Spleen (tissue), 11 donors: ENCODE measurements at regions not wholly inside any gene's neighbourhood (a gene's known extent, or its start where the extent isn't known, plus 50 kb on each side); places are given as distances from the start of the nearest gene placed in this dataset.

ENCODE experiments used
- DNase-seq: peaks from one replicate; pipeline ENCODE4 v3.0.0-alpha.2; 2020
- H3K27ac ChIP-seq, 8 donors: fragments of 200-600 bp; sonication (generic) in 7 of 8; 1 replicate in 4 of 8; 2 replicates in 4 of 8; pipeline versions ENCODE4 v1.5.0 to v1.8.0; 2016 to 2021; ENCODE audit warnings: inconsistent platforms in 4 of 8, mild to moderate bottlenecking in 4 of 8, moderate library complexity in 1 of 8
- H3K27me3 ChIP-seq, 7 donors: fragments of 200-600 bp; sonication (generic) in 6 of 7; replicated peaks in 1 of 7; 1 replicate in 4 of 7; 2 replicates in 3 of 7; pipeline versions ENCODE4 v1.5.0 to v1.8.0; 2016 to 2021; ENCODE audit warnings: inconsistent platforms in 3 of 7, mild to moderate bottlenecking in 1 of 7
- H3K36me3 ChIP-seq, 6 donors: fragments of 200-600 bp; sonication (generic) in 5 of 6; 1 replicate in 4 of 6; 2 replicates in 2 of 6; pipeline versions ENCODE4 v1.5.0 to v1.8.0; 2016 to 2021; ENCODE audit warnings: inconsistent platforms in 2 of 6
- H3K4me1 ChIP-seq, 6 donors: fragments of 200-600 bp; sonication (generic) in 5 of 6; 1 replicate in 3 of 6; 2 replicates in 3 of 6; pipeline versions ENCODE4 v1.5.0 to v1.8.0; 2016 to 2021; ENCODE audit warnings: inconsistent platforms in 3 of 6
- H3K4me3 ChIP-seq, 8 donors: fragments of 200-600 bp; sonication (generic) in 7 of 8; 1 replicate in 4 of 8; 2 replicates in 4 of 8; pipeline versions ENCODE4 v1.5.0 to v1.8.0; 2016 to 2021; ENCODE audit warnings: inconsistent platforms in 4 of 8, mild to moderate bottlenecking in 4 of 8, moderate library complexity in 2 of 8
- H3K9me3 ChIP-seq, 8 donors: fragments of 200-600 bp; sonication (generic) in 7 of 8; 1 replicate in 4 of 8; 2 replicates in 4 of 8; pipeline versions ENCODE4 v1.5.0 to v1.8.0; 2016 to 2021; ENCODE audit warnings: inconsistent platforms in 4 of 8
- CTCF ChIP-seq, 11 experiments: fragments of 200-600 bp in 7 of 11; fragments of 450-650 bp in 4 of 11; sonication (generic) in 4 of 11; IDR thresholded peaks in 8 of 11; conservative IDR thresholded peaks in 3 of 11; 1 replicate in 7 of 11; 2 replicates in 4 of 11; pipeline versions ENCODE4 v1.4.0 to v1.8.0; 2016 to 2021; ENCODE audit warnings: antibody characterized with exemption in 11 of 11, inconsistent platforms in 4 of 11, mild to moderate bottlenecking in 1 of 11
- POLR2A ChIP-seq, 3 donors: fragments of 450-650 bp; IDR thresholded peaks; one replicate each; pipeline ENCODE4 v1.5.1; 2017; ENCODE audit warnings: antibody characterized with exemption in 3 of 3, mild to moderate bottlenecking in 1 of 3
- POLR2AphosphoS5 ChIP-seq, 3 donors: sonication (generic); formaldehyde crosslinking; IDR thresholded peaks; one replicate each; pipeline ENCODE4 v1.5.1; 2017; ENCODE audit warnings: antibody characterized with exemption in 3 of 3
- WGBS, 5 donors: extraction: QIAGEN DNeasy Blood & Tissue Kit in 3 of 5; methylation state at CpG; one replicate each; pipeline versions ENCODE4 v1.1.5 to v1.1.7; 2013 to 2018; 5-methylcytosine and 5-hydroxymethylcytosine counted together
- intact Hi-C: fragments of 100-400 bp; cut with DNase I; formaldehyde crosslinking; loops from one replicate; pipeline ENCODE4 v1.15.0; 2023; ENCODE audit warnings: low total_unique reads
- donor health status: healthy with polysubstance abuse.
- donor health status: DM: no; HTN: no; CAD: no; lungs with moderate emphysema.
- donor health status: DM: no; HTN: no; CAD: no.
- donor health status: Bipolar disorder and iron deficiency.
- donor health status: healthy.
- donor health status: DM: no; HTN: no; CAD: no.
- donor health status: DM: yes; HTN: yes; CAD: no.

- H3K27me3 ChIP-seq: peaks cover 0 to 21% (median 0%) of the 10 kb centered on the region in 7 donors
- TF ChIP-seq CTCF (IDR thresholded peaks at IDR 0.05 in 8 of 11, conservative IDR thresholded peaks at IDR 0.05 in 3 of 11) (no peak), POLR2AphosphoS5 (IDR thresholded peaks at IDR 0.05) (no peak), POLR2A (IDR thresholded peaks at IDR 0.05) (no peak)
- intact Hi-C loops: no loop called here
- WGBS, 5 donors: 85 to 91% (median 89%) methylated on average over 13 to 17 of the region's 17 CpGs
- H3K4me1 ChIP-seq: no peaks in the 10 kb centered on the region
- no peaks in the 10 kb centered on the region for H3K9me3 ChIP-seq
- H3K4me3 ChIP-seq: no peak overlapping the region
- DNase-seq: peak; percentile 60
- H3K36me3 ChIP-seq: no peaks in the 10 kb centered on the region
- no peak overlapping the region for H3K27ac ChIP-seq
Observed at GRCh38 chr4:8769645-8770517, 101.8 kb downstream of the HMX1 start.

- Histone ChIP-seq H3K27me3 (peaks cover 0 to 29% (median 0%) of the 10 kb centered on the region in 7 donors), H3K9me3 (no peaks in the 10 kb centered on the region), H3K4me3 (no peak overlapping the region), H3K4me1 (no peaks in the 10 kb centered on the region), H3K27ac (no peak overlapping the region), H3K36me3 (no peaks in the 10 kb centered on the region)
- intact Hi-C loops: no loop called here
- WGBS, 5 donors: 89 to 95% (median 90%) methylated on average over 17 to 20 of the region's 20 CpGs
- TF ChIP-seq CTCF (IDR thresholded peaks at IDR 0.05 in 8 of 11, conservative IDR thresholded peaks at IDR 0.05 in 3 of 11) (no peak), POLR2A (IDR thresholded peaks at IDR 0.05) (no peak), POLR2AphosphoS5 (IDR thresholded peaks at IDR 0.05) (no peak)
- DNase-seq: peak; percentile 36
Observed at GRCh38 chr4:8768357-8768999, 103.2 kb downstream of the HMX1 start.

- Histone ChIP-seq H3K4me1 (no peaks in the 10 kb centered on the region), H3K4me3 (no peak overlapping the region), H3K9me3 (no peaks in the 10 kb centered on the region), H3K36me3 (no peaks in the 10 kb centered on the region), H3K27me3 (peaks cover 0 to 36% (median 0%) of the 10 kb centered on the region in 7 donors), H3K27ac (no peak overlapping the region)
- TF ChIP-seq CTCF (IDR thresholded peaks at IDR 0.05 in 8 of 11, conservative IDR thresholded peaks at IDR 0.05 in 3 of 11) (no peak), POLR2A (IDR thresholded peaks at IDR 0.05) (no peak), POLR2AphosphoS5 (IDR thresholded peaks at IDR 0.05) (no peak)
- intact Hi-C loops: no loop called here
- peak; percentile 64 for DNase-seq
- WGBS, 5 donors: 78 to 94% (median 87%) methylated on average over 12 of the region's 12 CpGs
Observed at GRCh38 chr4:8766610-8767009, 105.0 kb downstream of the HMX1 start.
